Endothelial cell of umbilical vein (primary cell): ENCODE measurements at regions not wholly inside any gene's neighbourhood (a gene's known extent, or its start where the extent isn't known, plus 50 kb on each side); places are given as distances from the start of the nearest gene placed in this dataset.

Experiments
- BruUV-seq: library from RNA; stranded (reverse); fragments of 400-500 nt; replicated peaks from 2 replicates; lab custom pipeline; 2021; lab: Mats Ljungman, UMichigan
- CTCF ChIA-PET: fragments of 300-600, 350-600 bp; sonication (Branson Sonifier 250); formaldehyde crosslinking; loops from one replicate; lab custom pipeline; 2021; ENCODE audit warnings: antibody characterized with exemption, inconsistent platforms; lab: Charles Lee
- POLR2A ChIA-PET: fragments of 300-600, 350-600 bp; sonication (Branson Sonifier 250); formaldehyde crosslinking; loops from one replicate; lab custom pipeline; 2021; ENCODE audit warnings: antibody characterized with exemption, inconsistent platforms; lab: Charles Lee
- DNase-seq: peaks from one replicate; pipeline ENCODE4 v3.0.0-alpha.2; 2011; ENCODE audit warnings: low read depth, low spot score
- FAIRE-seq: peaks from 2 replicates; lab custom pipeline; 2011; peaks lifted over from hg19 to GRCh38; lab: Jason Lieb, UNC
- H2AFZ ChIP-seq: 2 replicates; pipeline ENCODE4 v1.6.0; 2012; ENCODE audit warnings: low read depth, low read length, control low read depth, inconsistent platforms
- H3K27ac ChIP-seq: 2 replicates; pipeline ENCODE4 v1.5.1; 2011; ENCODE audit warnings: low read depth, mild to moderate bottlenecking, control low read depth, low read length, moderate library complexity; ENCODE audit not compliant: insufficient read depth
- H3K27me3 ChIP-seq, 2 experiments: 2 replicates each; pipeline versions ENCODE4 v1.6.0 to v1.6.1; 2011; ENCODE audit warnings: low read length in 2 of 2, mixed read lengths in 1 of 2; ENCODE audit not compliant: control insufficient read depth in 2 of 2, insufficient read depth in 2 of 2
- H3K36me3 ChIP-seq, 2 experiments: 2 replicates in 1 of 2; 3 replicates in 1 of 2; pipeline ENCODE4 v1.5.1; 2011; ENCODE audit warnings: low read length in 2 of 2, mild to moderate bottlenecking in 1 of 2, moderate library complexity in 1 of 2; ENCODE audit not compliant: control insufficient read depth in 2 of 2, insufficient read depth in 2 of 2; ENCODE audit errors: extremely low read depth in 1 of 2
- H3K4me1 ChIP-seq: 3 replicates; pipeline ENCODE4 v1.5.1; 2011; ENCODE audit warnings: mild to moderate bottlenecking, low read length; ENCODE audit not compliant: control insufficient read depth, insufficient read depth; ENCODE audit errors: extremely low read depth
- H3K4me2 ChIP-seq: 2 replicates; pipeline ENCODE4 v1.6.1; 2011; ENCODE audit warnings: low read length, control low read depth, mixed read lengths; ENCODE audit not compliant: insufficient read depth
- H3K4me3 ChIP-seq, 3 experiments: fragments of 200-600 bp in 1 of 3; sonication (generic), shearing (Covaris generic) in 1 of 3; replicated peaks in 1 of 3; 2 replicates each; pipeline ENCODE4 v1.5.1; 2011 to 2016; ENCODE audit warnings: control low read depth in 3 of 3, low read length in 3 of 3, mild to moderate bottlenecking in 2 of 3, inconsistent platforms in 1 of 3, low read depth in 1 of 3, moderate library complexity in 1 of 3; ENCODE audit not compliant: insufficient read depth in 1 of 3
- H3K79me2 ChIP-seq: 2 replicates; pipeline ENCODE4 v1.6.0; 2012; ENCODE audit warnings: low read length, inconsistent platforms; ENCODE audit not compliant: control insufficient read depth, insufficient read depth
- H3K9ac ChIP-seq: replicated peaks from 2 replicates; pipeline ENCODE3; 2011; ENCODE audit warnings: low read length, control low read depth; ENCODE audit not compliant: insufficient read depth; ENCODE audit errors: extremely low read depth
- H3K9me1 ChIP-seq: replicated peaks from 3 replicates; pipeline ENCODE4 v1.6.0; 2011; ENCODE audit warnings: mild to moderate bottlenecking, low read length; ENCODE audit not compliant: control insufficient read depth, insufficient read depth; ENCODE audit errors: extremely low read depth
- H3K9me3 ChIP-seq: replicated peaks from 2 replicates; pipeline ENCODE4 v1.5.1; 2012; ENCODE audit warnings: low read length, inconsistent platforms; ENCODE audit not compliant: control insufficient read depth, insufficient read depth
- H4K20me1 ChIP-seq: replicated peaks from 2 replicates; pipeline ENCODE3; 2011; ENCODE audit warnings: mild to moderate bottlenecking, low read length; ENCODE audit not compliant: control insufficient read depth, insufficient read depth; ENCODE audit errors: extremely low read depth
- CTCF ChIP-seq, 2 donors: IDR thresholded peaks; 1 replicate in 1 of 2; 2 replicates in 1 of 2; pipeline ENCODE4 v1.5.1; 2011; ENCODE audit warnings: low read length in 2 of 2, mild to moderate bottlenecking in 2 of 2, moderate library complexity in 2 of 2, control low read depth in 1 of 2, inconsistent platforms in 1 of 2, low read depth in 1 of 2; ENCODE audit not compliant: insufficient read depth in 1 of 2; ENCODE audit errors: extremely low read depth in 1 of 2
- EZH2 ChIP-seq: IDR thresholded peaks from 2 replicates; pipeline ENCODE4 v1.6.1; 2012; ENCODE audit warnings: borderline replicate concordance, low read depth, mild to moderate bottlenecking, moderate library complexity, low read length, inconsistent platforms; ENCODE audit not compliant: severe bottlenecking
- FOS ChIP-seq: IDR thresholded peaks from 2 replicates; pipeline ENCODE4 v1.6.1; 2011; ENCODE audit warnings: mild to moderate bottlenecking, low read length, moderate library complexity, borderline replicate concordance; ENCODE audit not compliant: insufficient read depth
- GATA2 ChIP-seq: IDR thresholded peaks from 2 replicates; pipeline ENCODE4 v1.7.0; 2011; ENCODE audit warnings: low read depth, mild to moderate bottlenecking, moderate library complexity, mixed read lengths, low read length; ENCODE audit not compliant: insufficient read length, insufficient read depth
- JUN ChIP-seq: IDR thresholded peaks from 2 replicates; pipeline ENCODE4 v1.6.1; 2011; ENCODE audit warnings: borderline replicate concordance, low read depth; ENCODE audit not compliant: insufficient read length, insufficient read depth
- MAX ChIP-seq: IDR thresholded peaks from 2 replicates; pipeline ENCODE4 v1.6.1; 2011; ENCODE audit not compliant: insufficient read depth, insufficient read length
- MYC ChIP-seq: IDR thresholded peaks from one replicate; pipeline ENCODE4 v1.6.1; 2011; ENCODE audit warnings: mild to moderate bottlenecking, low read depth, low read length
- POLR2A ChIP-seq: IDR thresholded peaks from 2 replicates; pipeline ENCODE4 v1.6.1; 2012; ENCODE audit warnings: low read depth, mild to moderate bottlenecking, control low read depth, low read length
- POLR2AphosphoS5 ChIP-seq: IDR thresholded peaks from 2 replicates; pipeline ENCODE4 v1.6.1; 2012; ENCODE audit warnings: low read depth, mild to moderate bottlenecking, control low read depth, low read length, moderate library complexity; ENCODE audit not compliant: insufficient read depth
- dilution Hi-C: fragments of 300-500 bp; cut with MboI; formaldehyde crosslinking; loops from one replicate; pipeline ENCODE4 v1.15.0; 2019; ENCODE audit warnings: low sequenced_read_pairs; ENCODE audit not compliant: extremely low pct_ligation_motif_present
- intact Hi-C: fragments of 100-400 bp; cut with micrococcal nuclease; formaldehyde crosslinking; loops from one replicate; pipeline ENCODE4 v1.10.0; 2022

GRCh38 chr10:94111367-94111766 is 117.6 kb downstream of the PLCE1 start:
- BruUV-seq, result no TSS peak
- DNase-seq, result no peak
- no peaks in the 10 kb centered on the region for H3K79me2 ChIP-seq
- H3K36me3 ChIP-seq, result no peaks in the 10 kb centered on the region
- POLR2A ChIA-PET, result no interaction called here
- H3K9me1 ChIP-seq, result no peaks in the 10 kb centered on the region
- H3K27me3 ChIP-seq, result peaks cover 0 to 2% of the 10 kb centered on the region in 2 experiments
- FAIRE-seq, result no peak
- H3K27ac ChIP-seq, result no peak overlapping the region
- no peak overlapping the region for H2AFZ ChIP-seq
- CTCF ChIA-PET, result no interaction called here
- H3K9me3 ChIP-seq, result no peaks in the 10 kb centered on the region
- intact Hi-C loops (no loop called here), dilution Hi-C loops (no loop called here)
- no peak overlapping the region for H3K9ac ChIP-seq
- no peaks in the 10 kb centered on the region for H3K4me1 ChIP-seq
- no peak overlapping the region for H3K4me2 ChIP-seq
- no peak overlapping the region for H3K4me3 ChIP-seq
- TF ChIP-seq EZH2 (no peak), POLR2AphosphoS5 (no peak), JUN (no peak), MAX (no peak)
- no peaks in the 10 kb centered on the region for H4K20me1 ChIP-seq

GRCh38 chr10:94112321-94112720 is 118.6 kb downstream of the PLCE1 start:
- dilution Hi-C loops, result no loop called here
- no peak overlapping the region for H3K4me3 ChIP-seq
- H3K9me1 ChIP-seq, result no peaks in the 10 kb centered on the region
- no peak for TF ChIP-seq MAX
- no peak for TF ChIP-seq MYC
- TF ChIP-seq FOS, result no peak
- TF ChIP-seq POLR2A, result no peak
- no peak for TF ChIP-seq POLR2AphosphoS5
- TF ChIP-seq CTCF (IDR thresholded peaks at IDR 0.05; ENCODE audit: extremely low read depth in 1 of 2, insufficient read depth in 1 of 2, low read depth in 1 of 2, low read length in 2 of 2), result no peak
- TF ChIP-seq GATA2, result no peak
- no peak for TF ChIP-seq EZH2
- no peak for TF ChIP-seq JUN
- POLR2A ChIA-PET, result no interaction called here
- peaks cover 0 to 2% of the 10 kb centered on the region in 2 experiments for H3K27me3 ChIP-seq
- BruUV-seq, result no TSS peak
- DNase-seq, result no peak
- no peaks in the 10 kb centered on the region for H3K79me2 ChIP-seq
- H2AFZ ChIP-seq, result no peak overlapping the region
- H3K9me3 ChIP-seq, result no peaks in the 10 kb centered on the region
- no peaks in the 10 kb centered on the region for H3K36me3 ChIP-seq
- H3K4me2 ChIP-seq, result no peak overlapping the region
- H3K9ac ChIP-seq, result no peak overlapping the region
- H3K27ac ChIP-seq, result no peak overlapping the region
- no peak for FAIRE-seq
- intact Hi-C loops, result no loop called here
- H4K20me1 ChIP-seq, result no peaks in the 10 kb centered on the region
- CTCF ChIA-PET, result no interaction called here
- no peaks in the 10 kb centered on the region for H3K4me1 ChIP-seq
